HG03342 (cell line): ENCODE measurements at regions not wholly inside any gene's neighbourhood (a gene's known extent, or its start where the extent isn't known, plus 50 kb on each side); places are given as distances from the start of the nearest gene placed in this dataset.

Source experiments
- ATAC-seq: cut with Tn5 transposase; IDR thresholded peaks from one replicate; pipeline ENCODE4 v1.9.1; 2021; ENCODE audit warnings: mild to moderate bottlenecking, moderate library complexity; ENCODE audit not compliant: unreplicated experiment

- ATAC-seq: no peak
Observed at GRCh38 chr5:157930710-157931109, 71.8 kb upstream of the CLINT1 start.

GRCh38 chr5:157926977-157927376, 68.0 kb upstream of the CLINT1 start:
- ATAC-seq: no peak

- ATAC-seq: no peak
Observed at GRCh38 chr5:157925786-157926671, 67.1 kb upstream of the CLINT1 start.

- ATAC-seq: no peak
Observed at GRCh38 chr5:157924931-157925729, 66.2 kb upstream of the CLINT1 start.

- ATAC-seq: no peak
Observed at GRCh38 chr5:157924490-157924889, 65.5 kb upstream of the CLINT1 start.

- no peak for ATAC-seq
Observed at GRCh38 chr5:157923765-157924164, 64.8 kb upstream of the CLINT1 start.

GRCh38 chr5:157922026-157922425, 63.1 kb upstream of the CLINT1 start:
- no peak for ATAC-seq

GRCh38 chr5:157920828-157921170, 61.9 kb upstream of the CLINT1 start:
- ATAC-seq: no peak

GRCh38 chr5:157918811-157919742, 60.1 kb upstream of the CLINT1 start:
- ATAC-seq: no peak

- ATAC-seq: peak; percentile 79
Observed at GRCh38 chr5:157917899-157918809, 59.2 kb upstream of the CLINT1 start.

GRCh38 chr5:157917491-157917890, 58.5 kb upstream of the CLINT1 start:
- no peak for ATAC-seq

- ATAC-seq: no peak
Observed at GRCh38 chr5:157915638-157916037, 56.7 kb upstream of the CLINT1 start.

- ATAC-seq: no peak
Observed at GRCh38 chr5:157914151-157914788, 55.3 kb upstream of the CLINT1 start.

- no peak for ATAC-seq
Observed at GRCh38 chr5:157913575-157913974, 54.6 kb upstream of the CLINT1 start.

GRCh38 chr5:157912621-157913325, 53.8 kb upstream of the CLINT1 start:
- ATAC-seq: peak; percentile 88

GRCh38 chr5:157911568-157911967, 52.6 kb upstream of the CLINT1 start:
- ATAC-seq: no peak
